Uterus (tissue), 3 donors: ENCODE measurements at regions not wholly inside any gene's neighbourhood (a gene's known extent, or its start where the extent isn't known, plus 50 kb on each side); places are given as distances from the start of the nearest gene placed in this dataset.

Source experiments
- DNase-seq, 2 donors: peaks; one replicate each; pipeline ENCODE4 v3.0.0-alpha.2; 2019 to 2020
- H3K27ac ChIP-seq, 2 donors: fragments of 200-600 bp; sonication (generic); 1 replicate in 1 of 2; 2 replicates in 1 of 2; pipeline ENCODE4 v1.5.1; 2016 to 2018
- H3K27me3 ChIP-seq, 2 donors: fragments of 200-600 bp; sonication (generic); one replicate each; pipeline ENCODE4 v1.5.1; 2018 to 2019; ENCODE audit warnings: control low read depth in 1 of 2
- H3K36me3 ChIP-seq, 2 donors: fragments of 200-600 bp; sonication (generic); one replicate each; pipeline ENCODE4 v1.5.1; 2019; ENCODE audit warnings: control low read depth in 1 of 2
- H3K4me1 ChIP-seq, 2 donors: fragments of 200-600 bp; sonication (generic); one replicate each; pipeline ENCODE4 v1.5.1; 2018 to 2019; ENCODE audit warnings: control low read depth in 1 of 2
- H3K4me3 ChIP-seq, 2 donors: fragments of 200-600 bp; sonication (generic); 1 replicate in 1 of 2; 2 replicates in 1 of 2; pipeline ENCODE4 v1.5.1; 2018 to 2019; ENCODE audit warnings: mild to moderate bottlenecking in 1 of 2
- H3K9me3 ChIP-seq, 2 donors: fragments of 200-600 bp; sonication (generic); one replicate each; pipeline ENCODE4 v1.5.1; 2019; ENCODE audit warnings: control low read depth in 1 of 2
- POLR2A ChIP-seq, 2 donors: fragments of 450-650 bp; IDR thresholded peaks; one replicate each; pipeline ENCODE4 v1.6.1; 2016; ENCODE audit warnings: antibody characterized with exemption in 2 of 2, mild to moderate bottlenecking in 1 of 2, moderate library complexity in 1 of 2
- intact Hi-C: fragments of 100-400 bp; cut with DNase I; formaldehyde crosslinking; loops from one replicate; pipeline ENCODE4 v1.15.1; 2023; ENCODE audit warnings: low total_unique reads
- TF ChIP-seq, protein P1 (sequence below), 4 experiments: fragments of 200-600 bp in 2 of 4; fragments of 450-650 bp in 2 of 4; sonication (generic) in 2 of 4; IDR thresholded peaks; one replicate each; pipeline ENCODE4 v1.5.1; 2016 to 2019; ENCODE audit warnings: antibody characterized with exemption in 4 of 4, mild to moderate bottlenecking in 2 of 4, moderate library complexity in 1 of 4
- donor health status: DM: yes; HTN: yes; CAD: no.

- intact Hi-C loops = no loop called here
- TF ChIP-seq, protein P1, sequence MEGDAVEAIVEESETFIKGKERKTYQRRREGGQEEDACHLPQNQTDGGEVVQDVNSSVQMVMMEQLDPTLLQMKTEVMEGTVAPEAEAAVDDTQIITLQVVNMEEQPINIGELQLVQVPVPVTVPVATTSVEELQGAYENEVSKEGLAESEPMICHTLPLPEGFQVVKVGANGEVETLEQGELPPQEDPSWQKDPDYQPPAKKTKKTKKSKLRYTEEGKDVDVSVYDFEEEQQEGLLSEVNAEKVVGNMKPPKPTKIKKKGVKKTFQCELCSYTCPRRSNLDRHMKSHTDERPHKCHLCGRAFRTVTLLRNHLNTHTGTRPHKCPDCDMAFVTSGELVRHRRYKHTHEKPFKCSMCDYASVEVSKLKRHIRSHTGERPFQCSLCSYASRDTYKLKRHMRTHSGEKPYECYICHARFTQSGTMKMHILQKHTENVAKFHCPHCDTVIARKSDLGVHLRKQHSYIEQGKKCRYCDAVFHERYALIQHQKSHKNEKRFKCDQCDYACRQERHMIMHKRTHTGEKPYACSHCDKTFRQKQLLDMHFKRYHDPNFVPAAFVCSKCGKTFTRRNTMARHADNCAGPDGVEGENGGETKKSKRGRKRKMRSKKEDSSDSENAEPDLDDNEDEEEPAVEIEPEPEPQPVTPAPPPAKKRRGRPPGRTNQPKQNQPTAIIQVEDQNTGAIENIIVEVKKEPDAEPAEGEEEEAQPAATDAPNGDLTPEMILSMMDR (IDR thresholded peaks at IDR 0.05) = no peak
- TF ChIP-seq POLR2A (IDR thresholded peaks at IDR 0.05) = no peak
- DNase-seq = no peak
- no peaks in the 10 kb centered on the region for H3K9me3 ChIP-seq
- no peak overlapping the region for H3K4me3 ChIP-seq
- H3K27ac ChIP-seq = no peak overlapping the region
- H3K27me3 ChIP-seq = no peaks in the 10 kb centered on the region
- no peaks in the 10 kb centered on the region for H3K4me1 ChIP-seq
- no peaks in the 10 kb centered on the region for H3K36me3 ChIP-seq
These were observed 1183.2 kb upstream of the ADGRL3 start for GRCh38 chr4:60016971-60017370.

DNA sequence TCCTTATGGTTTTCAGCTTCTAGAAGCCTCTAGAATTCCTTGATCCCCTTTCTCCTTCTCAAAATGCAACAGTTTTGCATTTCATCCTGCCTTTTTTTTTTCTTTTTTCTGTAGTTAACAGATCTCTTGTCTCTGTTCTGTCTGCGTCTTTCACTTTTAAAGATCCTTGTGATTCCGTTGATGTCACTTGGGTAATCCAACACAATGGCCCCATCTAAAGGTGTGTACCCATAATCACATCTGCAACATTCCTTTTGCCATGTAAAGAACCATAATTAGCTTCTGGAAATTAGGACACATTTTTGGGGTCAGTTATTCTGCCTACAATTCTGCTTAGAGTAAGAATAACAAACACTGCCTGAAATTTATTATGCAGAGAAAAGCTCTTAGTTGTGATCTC, 1180.9 kb upstream of the ADGRL3 start:
- Histone ChIP-seq H3K4me1 (no peaks in the 10 kb centered on the region), H3K36me3 (no peaks in the 10 kb centered on the region), H3K4me3 (no peak overlapping the region), H3K9me3 (no peaks in the 10 kb centered on the region), H3K27me3 (no peaks in the 10 kb centered on the region), H3K27ac (no peak overlapping the region)
- TF ChIP-seq, protein P1 (IDR thresholded peaks at IDR 0.05) = no peak
- TF ChIP-seq POLR2A (IDR thresholded peaks at IDR 0.05) = no peak
- intact Hi-C loops = no loop called here
- DNase-seq = no peak

DNA sequence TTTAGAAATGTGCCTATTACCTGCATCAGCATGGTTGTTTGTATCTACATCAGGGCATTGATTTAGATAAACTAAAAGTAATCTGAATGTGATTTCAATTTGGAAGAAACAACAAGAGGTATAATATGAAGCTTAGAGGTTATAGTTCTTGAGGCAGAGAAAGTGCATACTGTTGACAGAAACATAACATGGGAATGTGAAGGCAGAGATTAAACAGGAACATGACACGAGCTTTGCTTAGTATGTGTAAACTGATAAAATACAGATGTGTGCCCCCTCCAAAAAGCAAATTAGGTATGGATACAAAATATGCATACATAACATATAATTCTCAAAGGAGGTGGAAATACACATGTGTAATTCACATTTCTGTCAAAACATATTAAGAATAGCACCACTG, 1180.2 kb upstream of the ADGRL3 start:
- Histone ChIP-seq H3K36me3 (no peaks in the 10 kb centered on the region), H3K9me3 (no peaks in the 10 kb centered on the region), H3K27ac (no peak overlapping the region), H3K4me3 (no peak overlapping the region), H3K4me1 (no peaks in the 10 kb centered on the region), H3K27me3 (no peaks in the 10 kb centered on the region)
- no peak for DNase-seq
- intact Hi-C loops = no loop called here
- TF ChIP-seq POLR2A (IDR thresholded peaks at IDR 0.05) = no peak
- TF ChIP-seq, protein P1 (IDR thresholded peaks at IDR 0.05) = no peak

GRCh38 chr4:60020389-60020788, 1179.7 kb upstream of the ADGRL3 start:
- Histone ChIP-seq H3K36me3 (no peaks in the 10 kb centered on the region), H3K9me3 (no peaks in the 10 kb centered on the region), H3K27ac (no peak overlapping the region), H3K4me1 (no peaks in the 10 kb centered on the region), H3K4me3 (no peak overlapping the region), H3K27me3 (no peaks in the 10 kb centered on the region)
- DNase-seq = no peak
- TF ChIP-seq POLR2A (IDR thresholded peaks at IDR 0.05) = no peak
- TF ChIP-seq, protein P1 (IDR thresholded peaks at IDR 0.05) = no peak
- intact Hi-C loops = no loop called here

DNA sequence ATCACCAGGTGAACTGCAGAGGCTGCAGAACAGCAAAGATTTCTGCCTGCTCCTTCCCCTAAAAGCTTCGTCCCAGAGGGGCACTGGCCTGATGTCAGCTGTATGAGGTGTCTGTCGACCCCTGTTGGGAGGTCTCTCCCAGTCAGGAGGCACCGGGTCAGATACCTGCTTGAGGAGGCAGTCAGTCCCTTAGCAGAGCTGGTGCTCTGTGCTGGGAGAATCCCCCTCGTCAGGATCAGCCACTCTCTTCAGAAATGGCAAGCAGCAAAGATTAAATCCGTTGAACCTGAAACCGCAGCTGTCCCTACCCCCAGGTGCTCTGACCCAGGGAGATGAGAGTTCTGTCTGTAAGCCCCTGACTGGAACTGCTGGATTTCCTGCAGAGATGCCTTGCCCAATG, 1166.3 kb upstream of the ADGRL3 start:
- Histone ChIP-seq H3K4me3 (no peak overlapping the region), H3K9me3 (no peaks in the 10 kb centered on the region), H3K4me1 (no peaks in the 10 kb centered on the region), H3K36me3 (no peaks in the 10 kb centered on the region), H3K27me3 (no peaks in the 10 kb centered on the region), H3K27ac (no peak overlapping the region)
- no peak for DNase-seq
- TF ChIP-seq, protein P1 (IDR thresholded peaks at IDR 0.05) = no peak
- intact Hi-C loops = no loop called here
